ENCODE measurements at regions not wholly inside any gene's neighbourhood (a gene's known extent, or its start where the extent isn't known, plus 50 kb on each side); places are given as distances from the start of the nearest gene placed in this dataset.
"Not testable (repeated sequence)": the region's sequence is repeated elsewhere in the genome, so short reads cannot be mapped to it uniquely, and the experiment has no call there.

GRCh38 chr7:73203312-73203711, 105.3 kb downstream of the NSUN5 start:
- not testable (repeated sequence) for TF ChIP-seq ARNT (IDR thresholded peaks at IDR 0.05); SIN3A (IDR thresholded peaks at IDR 0.05; ENCODE audit: borderline replicate concordance in 2 of 2, control insufficient read depth in 1 of 2, low read depth in 2 of 2, low read length in 2 of 2); CREM (IDR thresholded peaks at IDR 0.05; ENCODE audit: low read depth); REST (IDR thresholded peaks at IDR 0.05; ENCODE audit: borderline replicate concordance); REST (CRISPR knock-in tag; IDR thresholded peaks at IDR 0.05; ENCODE audit: low read depth)
